WERI-Rb-1 (cell line): ENCODE measurements at regions not wholly inside any gene's neighbourhood (a gene's known extent, or its start where the extent isn't known, plus 50 kb on each side); places are given as distances from the start of the nearest gene placed in this dataset.
"Not testable (repeated sequence)": the region's sequence is repeated elsewhere in the genome, so short reads cannot be mapped to it uniquely, and the experiment has no call there.

Source experiments
- DNase-seq: peaks from one replicate; pipeline ENCODE4 v3.0.0-alpha.2; 2020
- H3K27ac ChIP-seq: fragments of 250-450 bp; sonication (Bioruptor Pico); 2 replicates; pipeline ENCODE4 v1.5.1; 2020; ENCODE audit warnings: mild to moderate bottlenecking, moderate library complexity
- H3K27me3 ChIP-seq: fragments of 250-450 bp; sonication (Bioruptor Pico); 2 replicates; pipeline ENCODE4 v1.5.1; 2021; ENCODE audit warnings: mild to moderate bottlenecking, low read depth, moderate library complexity; ENCODE audit not compliant: insufficient read depth, severe bottlenecking
- H3K36me3 ChIP-seq: fragments of 250-450 bp; sonication (Bioruptor Pico); 2 replicates; pipeline ENCODE4 v1.5.1; 2020; ENCODE audit warnings: mild to moderate bottlenecking, moderate library complexity
- H3K4me3 ChIP-seq: 2 replicates; pipeline ENCODE4 v1.5.1; 2011; ENCODE audit warnings: low read depth, mild to moderate bottlenecking, control low read depth, low read length
- H3K9me3 ChIP-seq: fragments of 250-450 bp; sonication (Bioruptor Pico); 2 replicates; pipeline ENCODE4 v1.5.1; 2021; ENCODE audit warnings: mild to moderate bottlenecking, moderate library complexity; ENCODE audit not compliant: severe bottlenecking
- TF ChIP-seq, protein P1 (sequence below): IDR thresholded peaks from 2 replicates; pipeline ENCODE4 v1.5.1; 2011; ENCODE audit warnings: low read depth, mild to moderate bottlenecking, control low read depth, inconsistent platforms, low read length

DNA sequence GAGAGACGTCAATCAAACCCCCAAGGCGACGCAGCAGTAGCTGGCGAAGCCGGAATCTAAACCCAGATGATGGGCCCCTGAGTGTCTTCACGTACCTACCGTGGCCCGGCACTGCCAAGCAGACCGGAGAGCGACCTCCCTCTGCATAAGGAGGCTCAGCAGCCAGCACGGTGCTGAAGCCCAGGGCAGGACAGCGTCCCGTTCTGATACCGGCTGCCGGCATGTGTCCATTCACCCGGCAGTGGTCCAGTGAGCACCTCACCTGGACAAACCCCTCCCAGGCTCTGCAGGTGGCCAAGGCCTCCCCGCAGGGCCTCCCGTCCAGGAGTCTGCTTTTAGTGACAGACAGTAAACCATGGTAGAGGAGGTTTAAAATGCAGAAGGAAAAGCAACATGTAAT, 142.0 kb downstream of the BRD1 start:
- DNase-seq = no peak
- H3K9me3 ChIP-seq = no peaks in the 10 kb centered on the region
- no peak overlapping the region for H3K4me3 ChIP-seq
- no peaks in the 10 kb centered on the region for H3K36me3 ChIP-seq
- no peak overlapping the region for H3K27ac ChIP-seq
- TF ChIP-seq, protein P1, sequence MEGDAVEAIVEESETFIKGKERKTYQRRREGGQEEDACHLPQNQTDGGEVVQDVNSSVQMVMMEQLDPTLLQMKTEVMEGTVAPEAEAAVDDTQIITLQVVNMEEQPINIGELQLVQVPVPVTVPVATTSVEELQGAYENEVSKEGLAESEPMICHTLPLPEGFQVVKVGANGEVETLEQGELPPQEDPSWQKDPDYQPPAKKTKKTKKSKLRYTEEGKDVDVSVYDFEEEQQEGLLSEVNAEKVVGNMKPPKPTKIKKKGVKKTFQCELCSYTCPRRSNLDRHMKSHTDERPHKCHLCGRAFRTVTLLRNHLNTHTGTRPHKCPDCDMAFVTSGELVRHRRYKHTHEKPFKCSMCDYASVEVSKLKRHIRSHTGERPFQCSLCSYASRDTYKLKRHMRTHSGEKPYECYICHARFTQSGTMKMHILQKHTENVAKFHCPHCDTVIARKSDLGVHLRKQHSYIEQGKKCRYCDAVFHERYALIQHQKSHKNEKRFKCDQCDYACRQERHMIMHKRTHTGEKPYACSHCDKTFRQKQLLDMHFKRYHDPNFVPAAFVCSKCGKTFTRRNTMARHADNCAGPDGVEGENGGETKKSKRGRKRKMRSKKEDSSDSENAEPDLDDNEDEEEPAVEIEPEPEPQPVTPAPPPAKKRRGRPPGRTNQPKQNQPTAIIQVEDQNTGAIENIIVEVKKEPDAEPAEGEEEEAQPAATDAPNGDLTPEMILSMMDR = no peak
- no peaks in the 10 kb centered on the region for H3K27me3 ChIP-seq

GRCh38 chr22:49685116-49685515, 142.6 kb downstream of the BRD1 start:
- TF ChIP-seq, protein P1 = no peak
- Histone ChIP-seq H3K4me3 (no peak overlapping the region), H3K27me3 (no peaks in the 10 kb centered on the region), H3K27ac (no peak overlapping the region), H3K36me3 (no peaks in the 10 kb centered on the region), H3K9me3 (no peaks in the 10 kb centered on the region)
- no peak for DNase-seq

GRCh38 chr22:49683032-49683431, 144.6 kb downstream of the BRD1 start:
- TF ChIP-seq, protein P1 = no peak
- H3K27me3 ChIP-seq = no peaks in the 10 kb centered on the region
- no peak for DNase-seq
- H3K27ac ChIP-seq = no peak overlapping the region
- H3K9me3 ChIP-seq = no peaks in the 10 kb centered on the region
- H3K4me3 ChIP-seq = no peak overlapping the region
- no peaks in the 10 kb centered on the region for H3K36me3 ChIP-seq

GRCh38 chr22:49680819-49681218, 146.9 kb downstream of the BRD1 start:
- not testable (repeated sequence) for H3K4me3 ChIP-seq, H3K27ac ChIP-seq, H3K9me3 ChIP-seq, H3K27me3 ChIP-seq, DNase-seq, H3K36me3 ChIP-seq

DNA sequence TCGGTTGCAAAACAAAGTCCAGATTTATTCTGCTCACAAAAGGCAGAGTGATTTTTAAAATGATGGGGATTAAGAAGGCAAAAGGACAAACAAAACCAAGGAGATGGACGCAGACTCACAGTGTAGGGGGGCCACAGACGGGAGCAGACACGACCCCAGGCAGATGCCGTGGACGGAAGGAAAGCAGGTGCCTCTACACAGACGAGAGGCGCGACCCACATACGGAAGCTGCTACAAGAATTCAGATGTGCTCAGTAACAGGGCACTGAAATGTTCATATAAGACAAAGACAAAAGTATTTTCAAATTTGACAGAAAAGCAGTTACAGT, 148.9 kb downstream of the BRD1 start:
- DNase-seq = no peak
- TF ChIP-seq, protein P1 = no peak
- H3K9me3 ChIP-seq = no peaks in the 10 kb centered on the region
- no peak overlapping the region for H3K4me3 ChIP-seq
- H3K27ac ChIP-seq = no peak overlapping the region
- no peaks in the 10 kb centered on the region for H3K36me3 ChIP-seq
- no peaks in the 10 kb centered on the region for H3K27me3 ChIP-seq

- DNase-seq = no peak
- Histone ChIP-seq H3K9me3 (no peaks in the 10 kb centered on the region), H3K36me3 (no peaks in the 10 kb centered on the region), H3K4me3 (no peak overlapping the region), H3K27ac (no peak overlapping the region), H3K27me3 (no peaks in the 10 kb centered on the region)
- TF ChIP-seq, protein P1 = no peak
These were observed 149.4 kb downstream of the BRD1 start for GRCh38 chr22:49678137-49678841.
